OCI-LY7 (cell line): ENCODE measurements at regions not wholly inside any gene's neighbourhood (a gene's known extent, or its start where the extent isn't known, plus 50 kb on each side); places are given as distances from the start of the nearest gene placed in this dataset.

Experiments
- BruUV-seq: library from RNA; stranded (reverse); fragments of 400-500 nt; replicated peaks from 2 replicates; lab custom pipeline; 2021; lab: Mats Ljungman, UMichigan
- CTCF ChIA-PET: fragments of 300-600 bp; sonication (Branson Sonifier 250); formaldehyde crosslinking; loops from one replicate; lab custom pipeline; 2022; ENCODE audit warnings: antibody characterized with exemption; ENCODE audit not compliant: unreplicated experiment; lab: Charles Lee
- POLR2A ChIA-PET: fragments of 300-600 bp; sonication (Branson Sonifier 250); formaldehyde crosslinking; loops from one replicate; lab custom pipeline; 2022; ENCODE audit warnings: antibody characterized with exemption; lab: Charles Lee
- DNase-seq: peaks from one replicate; pipeline ENCODE4 v3.0.0-alpha.2; 2015; ENCODE audit warnings: low spot score
- H2AFZ ChIP-seq: fragments of 200-600 bp; sonication (generic), shearing (Covaris generic); 2 replicates; pipeline ENCODE4 v1.6.1; 2014; ENCODE audit warnings: mild to moderate bottlenecking, antibody characterized with exemption, low read length, moderate library complexity
- H3K27ac ChIP-seq: fragments of 200-600 bp; sonication (generic); 2 replicates; pipeline ENCODE4 v1.5.1; 2014; ENCODE audit warnings: mixed run types, low read depth, mild to moderate bottlenecking, moderate library complexity, low read length, inconsistent platforms; ENCODE audit not compliant: poor library complexity, severe bottlenecking
- H3K36me3 ChIP-seq: fragments of 200-600 bp; sonication (generic); 2 replicates; pipeline ENCODE4 v1.6.1; 2014; ENCODE audit warnings: mild to moderate bottlenecking, antibody characterized with exemption, low read length, moderate library complexity, mixed read lengths; ENCODE audit not compliant: insufficient read depth
- H3K4me1 ChIP-seq: fragments of 200-600 bp; sonication (generic); 2 replicates; pipeline ENCODE4 v1.5.1; 2014; ENCODE audit warnings: mild to moderate bottlenecking, low read length; ENCODE audit not compliant: insufficient read depth, poor library complexity, severe bottlenecking
- H3K4me2 ChIP-seq: fragments of 200-600 bp; sonication (generic); 2 replicates; pipeline ENCODE4 v1.6.1; 2014; ENCODE audit warnings: mild to moderate bottlenecking, low read length
- H3K4me3 ChIP-seq: fragments of 200-600 bp; sonication (generic); 2 replicates; pipeline ENCODE4 v1.5.1; 2014; ENCODE audit warnings: mild to moderate bottlenecking, low read depth, low read length; ENCODE audit not compliant: poor library complexity, severe bottlenecking
- H3K79me2 ChIP-seq: fragments of 200-600 bp; sonication (generic); 2 replicates; pipeline ENCODE4 v1.6.1; 2016; ENCODE audit warnings: low read depth, mild to moderate bottlenecking, low read length, moderate library complexity, mixed read lengths; ENCODE audit not compliant: insufficient read depth
- H3K9me2 ChIP-seq: fragments of 200-600 bp; sonication (generic); 2 replicates; pipeline ENCODE4 v1.6.1; 2016; ENCODE audit warnings: mild to moderate bottlenecking, low read length, mixed read lengths; ENCODE audit not compliant: insufficient read depth
- H3K9me3 ChIP-seq: fragments of 200-600 bp; sonication (generic); 2 replicates; pipeline ENCODE4 v1.6.1; 2014; ENCODE audit warnings: mild to moderate bottlenecking, mixed run types, low read length, mixed read lengths
- H4K20me1 ChIP-seq: fragments of 200-600 bp; sonication (generic); 2 replicates; pipeline ENCODE4 v1.6.1; 2014; ENCODE audit warnings: mild to moderate bottlenecking, antibody characterized with exemption, low read length, moderate library complexity, mixed read lengths; ENCODE audit not compliant: insufficient read depth
- EZH2phosphoT487 ChIP-seq: fragments of 200-600 bp; sonication (generic); IDR thresholded peaks from 2 replicates; pipeline ENCODE4 v1.6.1; 2018; ENCODE audit warnings: low read depth, borderline replicate concordance, mild to moderate bottlenecking, mixed run types, antibody characterized with exemption, low read length, moderate library complexity, mixed read lengths
- intact Hi-C: fragments of 100-400 bp; cut with micrococcal nuclease; formaldehyde crosslinking; loops from one replicate; pipeline ENCODE4 v1.10.0; 2022; ENCODE audit not compliant: unreplicated experiment
- TF ChIP-seq, protein P1 (sequence below): fragments of 200-600 bp; sonication (generic); conservative IDR thresholded peaks from 2 replicates; pipeline ENCODE4 v1.5.1; 2014; ENCODE audit warnings: mild to moderate bottlenecking, antibody characterized with exemption, low read length, moderate library complexity, mixed read lengths

DNA sequence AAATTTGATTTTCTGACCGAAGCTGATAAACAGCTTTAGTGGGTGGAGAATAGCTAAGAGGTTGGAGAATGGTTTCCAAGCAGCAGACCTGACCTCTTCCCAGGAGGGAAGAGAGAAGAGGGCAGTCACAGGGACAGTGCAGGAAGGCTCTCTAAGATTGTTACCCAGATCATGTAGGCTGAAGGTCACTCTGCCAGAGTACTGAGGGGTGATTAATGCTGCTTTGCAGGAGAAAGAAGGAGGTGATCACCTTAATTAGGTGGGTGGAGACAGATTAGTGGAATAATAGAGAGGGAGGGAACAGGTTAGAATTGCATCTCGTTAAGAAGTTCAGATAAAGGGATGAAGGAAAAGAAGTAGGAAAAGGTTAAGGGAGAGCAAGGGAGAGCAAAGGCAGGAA lies 440.5 kb downstream of the BRINP1 start:
- no peaks in the 10 kb centered on the region for H3K4me1 ChIP-seq
- H3K4me3 ChIP-seq: no peak overlapping the region
- ChIA-PET CTCF (no interaction called here), POLR2A (no interaction called here)
- no peak overlapping the region for H2AFZ ChIP-seq
- H3K27ac ChIP-seq: no peak overlapping the region
- no peaks in the 10 kb centered on the region for H3K79me2 ChIP-seq
- H3K36me3 ChIP-seq: no peaks in the 10 kb centered on the region
- no peaks in the 10 kb centered on the region for H4K20me1 ChIP-seq
- no peaks in the 10 kb centered on the region for H3K9me2 ChIP-seq
- DNase-seq: no peak
- no TSS peak for BruUV-seq
- no peak for TF ChIP-seq EZH2phosphoT487
- TF ChIP-seq, protein P1, sequence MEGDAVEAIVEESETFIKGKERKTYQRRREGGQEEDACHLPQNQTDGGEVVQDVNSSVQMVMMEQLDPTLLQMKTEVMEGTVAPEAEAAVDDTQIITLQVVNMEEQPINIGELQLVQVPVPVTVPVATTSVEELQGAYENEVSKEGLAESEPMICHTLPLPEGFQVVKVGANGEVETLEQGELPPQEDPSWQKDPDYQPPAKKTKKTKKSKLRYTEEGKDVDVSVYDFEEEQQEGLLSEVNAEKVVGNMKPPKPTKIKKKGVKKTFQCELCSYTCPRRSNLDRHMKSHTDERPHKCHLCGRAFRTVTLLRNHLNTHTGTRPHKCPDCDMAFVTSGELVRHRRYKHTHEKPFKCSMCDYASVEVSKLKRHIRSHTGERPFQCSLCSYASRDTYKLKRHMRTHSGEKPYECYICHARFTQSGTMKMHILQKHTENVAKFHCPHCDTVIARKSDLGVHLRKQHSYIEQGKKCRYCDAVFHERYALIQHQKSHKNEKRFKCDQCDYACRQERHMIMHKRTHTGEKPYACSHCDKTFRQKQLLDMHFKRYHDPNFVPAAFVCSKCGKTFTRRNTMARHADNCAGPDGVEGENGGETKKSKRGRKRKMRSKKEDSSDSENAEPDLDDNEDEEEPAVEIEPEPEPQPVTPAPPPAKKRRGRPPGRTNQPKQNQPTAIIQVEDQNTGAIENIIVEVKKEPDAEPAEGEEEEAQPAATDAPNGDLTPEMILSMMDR: no peak
- no peak overlapping the region for H3K4me2 ChIP-seq
- H3K9me3 ChIP-seq: no peaks in the 10 kb centered on the region
- intact Hi-C loops: no loop called here

DNA sequence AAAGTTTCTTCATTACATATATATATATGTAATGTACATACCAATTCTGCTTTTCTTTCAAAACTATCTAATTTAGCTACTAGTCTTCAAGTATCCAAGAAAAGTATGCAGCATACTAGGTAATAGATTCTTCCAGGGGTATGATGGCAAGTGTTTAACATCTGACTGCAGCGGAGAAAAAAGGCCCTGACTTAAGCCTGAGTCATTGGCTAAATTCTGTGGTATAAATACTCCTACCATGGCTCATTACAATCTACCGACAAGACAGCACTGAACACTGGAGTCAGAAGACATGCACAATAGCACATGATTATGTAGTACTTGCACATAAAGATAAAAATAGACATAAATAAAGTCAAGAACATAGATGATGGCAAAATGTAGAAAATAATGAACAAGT lies 439.9 kb downstream of the BRINP1 start:
- no peaks in the 10 kb centered on the region for H3K4me1 ChIP-seq
- POLR2A ChIA-PET: no interaction called here
- intact Hi-C loops: no loop called here
- H3K79me2 ChIP-seq: no peaks in the 10 kb centered on the region
- H2AFZ ChIP-seq: no peak overlapping the region
- no peak overlapping the region for H3K4me2 ChIP-seq
- no peak overlapping the region for H3K27ac ChIP-seq
- H3K9me3 ChIP-seq: no peaks in the 10 kb centered on the region
- H3K36me3 ChIP-seq: no peaks in the 10 kb centered on the region
- BruUV-seq: no TSS peak
- CTCF ChIA-PET: no interaction called here
- no peaks in the 10 kb centered on the region for H3K9me2 ChIP-seq
- no peak overlapping the region for H3K4me3 ChIP-seq
- no peak for DNase-seq
- TF ChIP-seq, protein P1: no peak
- TF ChIP-seq EZH2phosphoT487: no peak
- H4K20me1 ChIP-seq: no peaks in the 10 kb centered on the region

DNA sequence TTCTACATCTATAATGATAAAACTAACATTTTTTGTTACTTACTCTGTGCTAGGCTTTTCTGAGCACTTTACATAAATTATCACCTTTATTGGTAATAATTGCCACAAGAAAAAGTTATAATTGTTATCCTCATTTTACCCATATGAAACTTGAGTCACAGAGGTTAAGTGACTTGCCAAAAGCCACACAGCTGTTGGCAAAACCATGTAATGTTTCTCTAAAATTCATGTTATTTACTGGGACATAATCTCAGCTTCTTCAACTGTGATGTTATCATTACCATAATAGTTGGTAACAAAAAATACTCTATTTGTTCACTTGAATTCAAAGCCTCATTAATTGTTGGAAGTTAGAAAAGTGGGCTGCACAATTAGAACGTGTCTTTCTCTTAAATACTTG lies 437.3 kb downstream of the BRINP1 start:
- no peaks in the 10 kb centered on the region for H3K9me3 ChIP-seq
- CTCF ChIA-PET: no interaction called here
- H4K20me1 ChIP-seq: no peaks in the 10 kb centered on the region
- no TSS peak for BruUV-seq
- no peak overlapping the region for H3K27ac ChIP-seq
- TF ChIP-seq EZH2phosphoT487: no peak
- TF ChIP-seq, protein P1: no peak
- no peaks in the 10 kb centered on the region for H3K79me2 ChIP-seq
- H3K4me1 ChIP-seq: no peaks in the 10 kb centered on the region
- H3K4me3 ChIP-seq: no peak overlapping the region
- POLR2A ChIA-PET: no interaction called here
- H3K9me2 ChIP-seq: no peaks in the 10 kb centered on the region
- intact Hi-C loops: no loop called here
- H3K36me3 ChIP-seq: no peaks in the 10 kb centered on the region
- no peak overlapping the region for H3K4me2 ChIP-seq
- DNase-seq: no peak
- no peak overlapping the region for H2AFZ ChIP-seq
